T-helper 1 cell treated with Interleukin-12 subunit alpha and Interleukin-12 subunit beta and Interleukin-4 antibody, amounts not matched to agents 30 μg/mL and 1 μg/mL, for 36 hours (primary cell): ENCODE measurements at regions not wholly inside any gene's neighbourhood (a gene's known extent, or its start where the extent isn't known, plus 50 kb on each side); places are given as distances from the start of the nearest gene placed in this dataset.

Experiments
- H3K27ac Mint-ChIP-seq: one replicate; pipeline ENCODE4 v1.8.0; 2021; ENCODE audit warnings: mild to moderate bottlenecking, mixed read lengths
- H3K27me3 Mint-ChIP-seq: one replicate; pipeline ENCODE4 v1.8.0; 2021; ENCODE audit warnings: low read depth, mixed read lengths
- H3K36me3 Mint-ChIP-seq: one replicate; pipeline ENCODE4 v1.8.0; 2021; ENCODE audit warnings: low read depth, mixed read lengths
- H3K4me1 Mint-ChIP-seq: one replicate; pipeline ENCODE4 v1.8.0; 2021; ENCODE audit warnings: low read depth, mixed read lengths
- H3K4me3 Mint-ChIP-seq: one replicate; pipeline ENCODE4 v1.8.0; 2021; ENCODE audit warnings: mild to moderate bottlenecking, moderate library complexity, mixed read lengths
- H3K9me3 Mint-ChIP-seq: one replicate; pipeline ENCODE4 v1.8.0; 2021; ENCODE audit warnings: mixed read lengths

DNA sequence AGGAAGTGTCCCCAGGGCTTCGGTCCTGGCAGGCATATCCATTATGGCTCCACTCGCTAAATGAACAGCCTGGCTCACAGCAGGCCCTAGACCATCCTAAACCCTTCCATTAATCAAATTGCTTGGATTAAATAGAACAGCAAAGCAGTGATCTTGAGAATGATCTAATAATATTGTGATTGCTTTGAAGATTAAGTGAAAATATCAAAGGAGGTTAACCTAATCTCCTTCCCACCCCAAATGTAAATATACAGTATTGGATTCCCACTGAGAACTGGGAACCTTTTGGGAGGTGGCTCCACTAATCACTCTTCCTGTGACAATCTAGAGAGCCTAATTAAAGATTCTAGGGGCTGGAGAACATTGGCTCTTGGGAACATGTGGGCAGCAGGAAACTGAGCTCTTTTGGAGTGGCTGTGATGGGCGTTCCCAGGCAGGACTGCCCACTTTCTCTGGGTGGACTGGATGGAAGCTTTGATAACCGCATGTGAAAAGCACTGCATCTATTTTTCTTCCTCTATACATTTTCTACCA lies 68.3 kb upstream of the FRMD1 start:
- Mint-ChIP-seq H3K4me3 (no peak overlapping the region), H3K27ac (no peak overlapping the region), H3K9me3 (no peaks in the 10 kb centered on the region), H3K36me3 (no peaks in the 10 kb centered on the region), H3K4me1 (no peaks in the 10 kb centered on the region), H3K27me3 (peaks cover 25% of the 10 kb centered on the region)

DNA sequence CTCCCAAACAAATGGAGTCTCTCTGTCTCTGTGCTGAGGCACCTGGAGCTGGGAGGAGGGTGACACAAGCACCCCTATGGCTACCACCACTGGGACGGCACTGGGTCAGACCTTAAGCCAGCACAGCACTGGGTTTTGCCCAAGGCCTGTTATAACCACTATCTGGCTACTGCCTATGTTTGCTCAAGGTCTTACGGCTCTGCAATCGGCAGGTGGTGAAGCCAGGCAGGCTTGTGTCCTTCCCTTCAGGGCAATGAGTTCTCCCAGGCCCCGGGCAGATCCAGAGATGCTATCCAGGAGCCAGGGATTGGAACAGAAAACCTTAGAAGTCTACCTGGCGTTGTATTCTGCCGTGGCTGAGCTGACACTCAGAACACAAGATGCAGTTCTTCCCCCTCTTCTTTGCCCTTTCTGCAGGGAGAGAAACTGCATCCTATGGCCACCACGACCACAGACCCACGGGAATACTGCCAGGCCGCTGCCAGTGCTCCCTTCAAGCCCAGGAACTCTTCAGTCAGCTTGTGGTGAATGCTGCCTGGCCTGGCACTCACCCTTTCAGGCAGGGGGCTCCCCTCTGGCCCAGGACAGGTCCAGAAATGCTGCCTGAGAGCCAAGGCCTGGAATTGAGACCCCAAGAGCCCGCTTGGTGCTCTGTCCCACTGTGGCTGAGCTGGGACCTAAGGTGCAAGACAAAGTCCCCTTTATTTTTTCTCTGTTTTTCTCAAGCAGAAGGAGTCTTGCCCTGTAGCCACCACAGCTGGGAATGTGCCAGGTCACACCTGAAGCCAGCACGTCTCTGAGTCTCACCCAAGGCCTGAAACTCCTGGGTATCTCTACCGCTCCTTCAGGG lies 67.0 kb upstream of the FRMD1 start:
- no peaks in the 10 kb centered on the region for H3K9me3 Mint-ChIP-seq
- H3K4me1 Mint-ChIP-seq, result no peaks in the 10 kb centered on the region
- no peak overlapping the region for H3K4me3 Mint-ChIP-seq
- H3K36me3 Mint-ChIP-seq, result no peaks in the 10 kb centered on the region
- H3K27me3 Mint-ChIP-seq, result peaks cover 35% of the 10 kb centered on the region
- H3K27ac Mint-ChIP-seq, result no peak overlapping the region

DNA sequence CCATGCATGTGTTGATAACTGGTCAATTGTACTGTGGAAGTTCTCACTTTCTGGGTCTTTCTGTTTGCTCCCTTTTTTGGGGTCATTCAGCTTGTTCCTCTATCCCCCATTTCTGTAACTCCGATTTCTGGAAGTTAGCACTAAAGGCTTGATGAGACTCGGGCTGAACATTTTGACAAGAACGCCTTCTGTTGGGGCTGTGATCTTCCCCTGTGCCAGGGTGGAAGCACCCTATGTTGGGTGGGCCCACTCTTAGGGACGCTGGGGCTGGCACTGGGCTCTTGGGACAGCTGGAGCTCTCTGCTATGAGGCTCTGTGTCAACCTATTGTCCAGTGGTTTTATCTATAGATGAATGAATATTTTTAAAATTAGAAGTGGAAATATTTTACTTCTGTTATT lies 60.1 kb upstream of the FRMD1 start:
- Mint-ChIP-seq H3K27ac (no peak overlapping the region), H3K4me1 (no peaks in the 10 kb centered on the region), H3K36me3 (no peaks in the 10 kb centered on the region), H3K4me3 (no peak overlapping the region), H3K9me3 (no peaks in the 10 kb centered on the region), H3K27me3 (peaks cover 26% of the 10 kb centered on the region)

DNA sequence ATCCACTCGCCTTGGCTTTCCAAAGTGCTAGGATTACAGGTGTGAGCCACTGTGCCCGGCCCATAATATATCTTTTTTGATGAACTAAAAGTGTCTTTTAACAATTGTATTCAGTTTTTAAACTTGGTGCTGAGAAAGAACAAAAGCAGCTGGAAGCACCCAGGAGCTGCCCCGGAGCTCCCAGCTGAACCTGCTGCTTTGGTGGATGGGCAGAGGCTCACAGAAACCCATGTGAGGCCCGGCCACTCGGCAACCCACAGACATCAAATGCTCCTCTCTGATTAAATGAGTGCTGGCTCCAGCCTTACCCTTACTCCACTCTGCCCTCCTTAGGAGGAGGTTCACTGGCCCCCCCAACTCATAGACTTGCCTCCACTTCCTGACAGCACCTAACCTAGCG lies 59.4 kb upstream of the FRMD1 start:
- no peak overlapping the region for H3K4me3 Mint-ChIP-seq
- H3K4me1 Mint-ChIP-seq, result no peaks in the 10 kb centered on the region
- H3K27ac Mint-ChIP-seq, result no peak overlapping the region
- H3K36me3 Mint-ChIP-seq, result no peaks in the 10 kb centered on the region
- peaks cover 24% of the 10 kb centered on the region for H3K27me3 Mint-ChIP-seq
- no peaks in the 10 kb centered on the region for H3K9me3 Mint-ChIP-seq

DNA sequence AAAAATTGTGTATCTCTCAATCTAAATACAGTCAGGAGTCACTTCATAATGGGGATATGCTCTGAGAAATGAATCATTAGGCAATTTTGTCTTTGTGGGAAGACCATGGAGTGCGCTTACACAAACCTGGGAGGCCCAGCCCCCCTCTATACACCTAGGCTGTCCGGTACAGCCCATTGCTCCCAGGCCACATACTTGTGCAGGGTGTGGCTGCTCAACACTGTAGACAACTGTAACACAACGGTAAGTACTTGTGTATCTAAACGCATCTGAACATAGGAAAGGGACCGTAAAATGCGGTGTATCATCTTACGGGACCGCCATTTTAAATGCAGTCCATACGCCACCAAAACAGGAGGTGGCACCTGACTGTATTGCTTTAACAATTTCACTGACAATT lies 58.0 kb upstream of the FRMD1 start:
- H3K4me1 Mint-ChIP-seq, result no peaks in the 10 kb centered on the region
- no peak overlapping the region for H3K27ac Mint-ChIP-seq
- peaks cover 14% of the 10 kb centered on the region for H3K27me3 Mint-ChIP-seq
- H3K36me3 Mint-ChIP-seq, result no peaks in the 10 kb centered on the region
- no peaks in the 10 kb centered on the region for H3K9me3 Mint-ChIP-seq
- no peak overlapping the region for H3K4me3 Mint-ChIP-seq

DNA sequence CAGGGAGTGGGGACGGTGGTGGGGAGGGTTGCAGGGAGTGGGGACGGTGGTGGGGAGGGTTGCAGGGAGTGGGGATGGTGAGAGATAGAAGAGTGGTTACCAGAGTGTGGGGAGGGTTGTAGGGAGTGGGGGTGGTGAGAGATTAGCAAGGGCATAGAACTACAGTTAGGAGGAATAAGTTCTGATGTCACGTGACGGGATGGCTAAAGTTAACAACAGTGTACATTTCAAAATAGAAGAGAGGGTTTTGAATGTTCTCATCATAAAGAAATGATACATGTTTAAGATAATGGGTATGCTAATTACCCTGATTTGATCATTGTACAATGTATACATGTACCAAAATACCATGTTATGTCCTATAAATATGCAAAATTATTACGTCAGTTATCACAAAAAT lies 57.6 kb upstream of the FRMD1 start:
- peaks cover 14% of the 10 kb centered on the region for H3K27me3 Mint-ChIP-seq
- H3K36me3 Mint-ChIP-seq, result no peaks in the 10 kb centered on the region
- H3K4me3 Mint-ChIP-seq, result no peak overlapping the region
- H3K4me1 Mint-ChIP-seq, result no peaks in the 10 kb centered on the region
- H3K9me3 Mint-ChIP-seq, result no peaks in the 10 kb centered on the region
- no peak overlapping the region for H3K27ac Mint-ChIP-seq

DNA sequence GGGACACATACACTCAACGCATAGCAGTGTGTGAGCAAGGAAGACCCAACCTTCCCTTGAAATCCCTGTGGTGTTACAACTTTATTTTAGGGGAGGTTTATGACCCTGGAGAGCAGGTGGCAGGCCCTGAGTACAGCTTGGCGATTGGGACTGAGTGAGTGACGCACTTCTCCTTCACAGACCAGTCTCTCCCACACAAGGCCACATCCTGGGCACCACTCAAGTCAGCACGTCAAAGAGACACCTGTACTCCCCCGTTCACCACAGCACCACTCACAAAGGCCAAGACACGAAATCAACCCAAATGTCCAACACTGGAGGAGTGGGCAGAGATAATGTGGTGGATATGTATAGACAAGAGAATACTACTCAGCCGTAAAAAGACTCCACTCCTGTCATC lies 57.0 kb upstream of the FRMD1 start:
- H3K4me3 Mint-ChIP-seq, result no peak overlapping the region
- H3K9me3 Mint-ChIP-seq, result no peaks in the 10 kb centered on the region
- H3K4me1 Mint-ChIP-seq, result no peaks in the 10 kb centered on the region
- no peaks in the 10 kb centered on the region for H3K36me3 Mint-ChIP-seq
- H3K27me3 Mint-ChIP-seq, result peaks cover 16% of the 10 kb centered on the region
- no peak overlapping the region for H3K27ac Mint-ChIP-seq

DNA sequence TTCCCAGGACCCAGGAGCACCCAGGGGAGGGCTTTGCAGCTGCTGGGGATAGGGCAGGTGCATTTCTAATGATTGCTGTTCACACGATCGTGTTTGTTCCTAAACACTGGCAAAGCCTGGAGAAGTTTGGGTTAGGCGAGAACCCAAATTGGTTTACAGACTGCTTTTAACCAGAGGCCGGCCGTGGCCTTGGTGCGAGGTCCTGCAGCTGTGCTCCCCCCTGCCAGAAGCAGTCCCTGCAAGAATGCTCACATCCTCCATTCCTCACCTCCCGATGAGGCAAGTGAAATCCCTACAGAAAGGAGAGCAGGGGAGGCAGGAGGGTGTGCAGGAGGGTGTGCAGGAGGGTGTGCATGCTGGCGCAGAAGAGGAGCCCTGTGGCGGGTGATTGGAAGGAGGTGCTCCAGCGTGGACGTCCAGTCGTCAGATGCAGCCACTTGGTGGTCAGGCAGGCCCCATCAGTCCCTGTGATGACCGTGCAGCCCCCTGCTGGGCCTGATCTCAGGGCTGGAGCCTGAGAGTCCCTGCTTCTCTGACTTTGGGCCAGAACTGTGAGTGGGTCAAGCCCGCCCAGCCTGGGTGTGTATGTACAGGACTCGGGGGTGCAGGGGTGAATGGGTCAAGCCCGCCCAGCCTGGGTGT lies 55.7 kb upstream of the FRMD1 start:
- peaks cover 15% of the 10 kb centered on the region for H3K27me3 Mint-ChIP-seq
- H3K4me1 Mint-ChIP-seq, result no peaks in the 10 kb centered on the region
- H3K36me3 Mint-ChIP-seq, result no peaks in the 10 kb centered on the region
- H3K27ac Mint-ChIP-seq, result no peak overlapping the region
- no peak overlapping the region for H3K4me3 Mint-ChIP-seq
- H3K9me3 Mint-ChIP-seq, result no peaks in the 10 kb centered on the region

DNA sequence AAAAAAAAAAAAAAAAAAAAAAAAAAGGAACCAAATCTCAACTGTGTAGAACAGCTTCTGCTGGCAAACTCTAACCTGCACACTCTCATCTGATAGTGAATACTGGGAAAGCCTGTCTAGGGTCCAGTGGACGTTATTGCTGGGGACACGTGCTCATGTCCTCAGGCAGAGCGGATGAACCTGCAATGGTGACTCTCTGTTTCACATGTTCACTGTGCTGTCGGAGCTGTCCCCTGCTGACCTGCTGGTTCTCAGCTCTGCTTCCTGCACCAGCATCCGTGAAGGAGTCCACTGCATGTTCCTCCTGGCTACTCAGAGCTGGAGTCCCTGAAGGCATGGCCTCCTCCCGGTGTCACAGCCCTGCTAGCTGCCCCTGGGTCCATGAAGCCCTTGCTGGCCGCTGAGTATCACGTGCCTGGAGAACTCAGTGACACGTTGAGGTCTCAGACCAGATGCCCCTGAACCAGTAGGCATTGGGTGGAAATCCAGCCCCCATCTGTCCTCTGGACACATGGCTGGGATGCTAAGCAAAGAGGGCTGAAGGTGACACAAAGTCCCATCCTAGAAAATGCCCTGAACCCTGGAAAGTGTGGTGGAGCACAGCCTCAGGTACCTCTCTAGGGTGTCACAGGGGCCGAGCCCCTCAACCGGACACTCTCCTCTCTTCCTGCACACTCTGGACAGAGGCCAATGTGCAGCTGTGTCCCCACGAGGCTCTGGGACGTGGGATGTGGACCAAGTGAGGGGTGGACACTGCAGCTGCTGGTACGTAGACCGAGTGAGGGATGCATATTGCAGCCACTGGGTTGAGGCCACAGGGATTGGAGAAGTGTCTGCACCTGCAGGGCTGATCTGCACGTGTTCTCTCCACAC lies 54.9 kb upstream of the FRMD1 start:
- H3K36me3 Mint-ChIP-seq, result no peaks in the 10 kb centered on the region
- peaks cover 15% of the 10 kb centered on the region for H3K27me3 Mint-ChIP-seq
- no peak overlapping the region for H3K4me3 Mint-ChIP-seq
- no peaks in the 10 kb centered on the region for H3K9me3 Mint-ChIP-seq
- no peaks in the 10 kb centered on the region for H3K4me1 Mint-ChIP-seq
- H3K27ac Mint-ChIP-seq, result no peak overlapping the region

DNA sequence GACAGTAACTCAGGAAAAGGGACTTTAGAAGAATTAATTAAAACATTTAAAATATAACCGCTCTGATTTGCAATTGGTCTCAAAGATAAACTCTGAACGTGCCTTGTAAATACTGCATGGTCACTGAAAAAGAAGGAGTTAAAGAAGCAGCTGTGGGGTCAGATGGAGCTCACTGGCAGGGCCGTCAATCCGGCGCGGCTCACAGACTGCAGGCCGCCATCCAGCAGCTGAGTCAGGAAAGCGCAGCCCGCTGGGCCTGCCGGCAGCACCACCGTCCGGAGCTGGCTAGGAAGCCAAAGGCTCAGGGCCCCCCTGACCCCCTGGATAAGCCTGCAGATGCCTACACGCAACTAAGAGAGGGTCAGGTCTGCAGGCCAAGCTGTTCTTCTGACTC lies 54.2 kb upstream of the FRMD1 start:
- no peak overlapping the region for H3K27ac Mint-ChIP-seq
- no peaks in the 10 kb centered on the region for H3K9me3 Mint-ChIP-seq
- no peaks in the 10 kb centered on the region for H3K36me3 Mint-ChIP-seq
- no peaks in the 10 kb centered on the region for H3K4me1 Mint-ChIP-seq
- peaks cover 15% of the 10 kb centered on the region for H3K27me3 Mint-ChIP-seq
- no peak overlapping the region for H3K4me3 Mint-ChIP-seq

DNA sequence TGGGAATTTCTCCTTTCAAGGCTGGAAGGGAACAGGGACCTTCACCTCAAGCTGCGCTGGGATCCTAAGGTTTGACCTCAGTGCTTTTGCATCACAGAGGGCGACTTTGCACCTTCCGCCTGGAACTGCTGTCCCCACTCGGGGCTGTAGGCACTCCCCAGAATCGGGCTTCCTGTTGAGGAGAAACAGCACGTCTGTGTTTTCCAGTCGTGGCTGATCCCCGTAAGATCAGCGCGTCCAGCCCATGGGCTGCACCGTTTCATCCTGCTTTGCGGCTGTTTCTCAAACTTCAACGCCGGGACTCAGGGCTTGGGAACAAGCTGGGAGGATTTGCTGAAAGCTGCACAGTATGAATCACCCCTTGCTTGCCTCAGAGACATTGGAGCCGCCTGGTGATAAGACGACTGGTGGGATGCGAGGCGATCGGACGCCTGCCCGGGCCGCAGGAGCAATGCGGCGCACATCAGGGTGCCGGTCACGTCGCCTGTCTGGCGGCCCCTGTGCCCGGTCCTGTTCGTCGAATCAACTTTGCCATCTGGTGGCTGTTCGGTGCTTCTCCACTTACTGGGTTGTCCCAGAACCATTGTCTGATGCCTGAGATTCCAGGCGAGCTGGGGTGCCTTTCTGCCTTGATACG lies 53.6 kb upstream of the FRMD1 start:
- Mint-ChIP-seq H3K27me3 (peaks cover 15% of the 10 kb centered on the region), H3K4me1 (no peaks in the 10 kb centered on the region), H3K9me3 (no peaks in the 10 kb centered on the region), H3K4me3 (no peak overlapping the region), H3K36me3 (no peaks in the 10 kb centered on the region), H3K27ac (no peak overlapping the region)

DNA sequence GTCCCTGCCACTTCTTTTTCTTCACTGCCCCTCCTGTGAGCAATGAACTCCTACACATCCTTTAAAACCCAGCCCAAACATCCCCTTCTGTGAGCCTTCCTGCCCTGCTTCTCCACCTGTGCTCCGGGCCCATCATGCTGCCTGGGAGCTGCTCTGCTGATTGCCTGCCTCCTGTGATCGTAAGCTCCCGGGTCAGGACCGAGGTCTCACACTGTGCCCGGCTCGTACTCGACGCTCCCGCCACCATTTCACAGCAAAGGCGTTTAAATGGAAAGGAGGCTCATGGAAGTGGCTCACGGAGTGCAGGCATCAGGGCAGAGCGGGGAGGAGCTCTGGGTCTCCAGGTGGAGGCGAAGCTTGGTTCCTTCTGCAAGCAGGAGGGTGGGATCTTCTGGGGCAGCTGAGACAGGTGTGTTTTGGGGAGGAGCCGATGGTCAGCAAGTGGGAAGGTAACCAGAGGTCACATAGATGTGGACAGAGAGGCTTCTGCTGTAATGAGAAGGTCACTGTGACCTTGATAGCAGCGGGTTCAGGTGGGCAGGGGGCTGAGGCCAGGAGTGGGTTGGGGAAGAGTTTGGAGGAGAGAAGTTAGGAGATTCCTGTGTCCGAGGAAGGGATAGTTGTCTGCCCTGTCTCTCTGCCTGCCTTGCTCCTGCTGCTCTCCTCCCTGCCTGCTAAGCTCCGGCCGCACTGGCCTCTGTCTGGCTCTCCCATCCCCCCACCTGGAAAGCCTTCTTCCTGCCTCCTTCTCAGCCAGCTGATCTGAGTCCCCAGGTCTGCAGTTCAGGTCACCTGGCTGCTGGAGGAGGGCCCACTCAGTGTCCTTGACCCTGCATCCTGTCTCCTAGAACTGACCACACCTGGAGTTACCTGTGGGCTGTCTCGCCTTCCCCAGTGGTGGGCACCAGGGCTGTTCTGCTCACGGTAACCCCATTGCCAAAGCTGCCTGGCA lies 52.7 kb upstream of the FRMD1 start:
- H3K4me1 Mint-ChIP-seq, result no peaks in the 10 kb centered on the region
- H3K9me3 Mint-ChIP-seq, result no peaks in the 10 kb centered on the region
- H3K27me3 Mint-ChIP-seq, result peaks cover 15% of the 10 kb centered on the region
- H3K4me3 Mint-ChIP-seq, result no peak overlapping the region
- no peak overlapping the region for H3K27ac Mint-ChIP-seq
- no peaks in the 10 kb centered on the region for H3K36me3 Mint-ChIP-seq

DNA sequence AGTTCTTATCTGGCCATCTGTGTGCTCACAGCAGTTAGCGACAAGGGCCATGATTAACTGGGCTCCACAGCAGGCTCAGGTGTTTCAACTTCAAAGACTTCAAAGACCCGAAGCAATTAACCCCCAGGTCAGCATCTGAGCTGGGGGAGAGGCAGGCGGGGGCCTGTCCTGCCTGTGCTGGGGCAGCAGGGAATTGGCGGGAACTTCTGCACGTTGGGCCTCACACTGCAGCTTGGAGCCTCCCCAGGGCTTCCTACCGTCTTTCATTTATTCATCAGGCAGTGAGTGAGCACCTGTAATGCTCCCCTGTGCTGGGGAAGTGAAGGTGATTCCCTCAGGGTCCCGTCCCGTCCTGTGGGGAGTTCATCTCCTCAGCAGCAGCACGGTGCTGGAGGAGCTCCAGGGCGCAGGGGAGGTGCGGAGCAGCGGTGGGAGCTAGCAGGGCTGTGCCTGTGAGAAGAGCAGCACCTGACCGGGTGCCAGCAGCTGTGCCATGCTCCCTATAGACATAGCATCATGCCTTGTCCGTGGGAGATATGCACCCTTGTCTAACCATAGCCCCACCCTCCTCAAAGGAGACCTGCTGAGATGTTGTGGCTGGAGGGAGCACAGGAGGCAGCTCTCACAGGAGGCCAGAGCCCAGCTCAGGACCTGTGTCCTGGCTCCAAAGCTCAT lies 51.8 kb upstream of the FRMD1 start:
- H3K4me1 Mint-ChIP-seq, result no peaks in the 10 kb centered on the region
- no peak overlapping the region for H3K4me3 Mint-ChIP-seq
- no peaks in the 10 kb centered on the region for H3K36me3 Mint-ChIP-seq
- peaks cover 15% of the 10 kb centered on the region for H3K27me3 Mint-ChIP-seq
- no peaks in the 10 kb centered on the region for H3K9me3 Mint-ChIP-seq
- H3K27ac Mint-ChIP-seq, result no peak overlapping the region
